ENCODE measurements at regions not wholly inside any gene's neighbourhood (a gene's known extent, or its start where the extent isn't known, plus 50 kb on each side); places are given as distances from the start of the nearest gene placed in this dataset.

DNA sequence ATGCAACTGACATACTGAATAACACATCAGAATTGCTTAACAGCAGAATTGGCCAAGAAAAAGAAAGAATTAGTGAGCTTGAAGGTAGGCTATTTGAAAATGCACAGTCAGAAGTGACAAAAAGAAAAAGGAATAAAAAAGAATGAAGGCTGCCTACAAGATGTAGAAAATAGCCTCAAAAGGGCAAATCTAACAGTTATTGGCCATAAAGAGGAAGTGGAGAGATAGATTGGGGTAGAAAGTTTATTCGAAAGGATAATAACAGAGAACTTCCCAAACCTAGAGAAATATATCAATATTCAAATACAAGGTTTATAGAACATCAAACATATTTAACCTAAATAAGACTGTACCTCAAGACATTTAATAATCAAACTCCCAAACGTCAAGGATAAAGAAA is 67.5 kb downstream of the ATP6V1G3 start:
- no peak for DNase-seq

DNA sequence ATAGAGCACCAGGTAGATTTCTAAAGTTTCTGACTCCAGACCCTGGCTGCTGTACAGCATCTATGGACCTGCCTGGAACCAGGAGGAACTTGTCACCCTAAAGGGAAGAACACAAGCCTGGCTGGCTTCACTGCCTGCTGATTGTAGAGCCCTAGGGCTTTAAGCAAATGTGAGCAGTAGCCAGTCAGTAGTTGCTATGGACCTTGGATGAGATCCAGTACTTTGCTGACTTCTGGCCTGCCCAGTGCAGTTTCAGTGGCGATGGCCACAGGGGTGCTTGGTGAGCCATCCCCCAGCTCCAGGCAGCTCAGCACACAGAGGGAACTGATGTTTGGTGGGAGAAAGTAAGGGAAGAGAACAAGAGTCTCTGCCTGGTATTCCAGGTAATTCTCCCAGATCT is 68.4 kb downstream of the ATP6V1G3 start:
- DNase-seq = no peak

DNA sequence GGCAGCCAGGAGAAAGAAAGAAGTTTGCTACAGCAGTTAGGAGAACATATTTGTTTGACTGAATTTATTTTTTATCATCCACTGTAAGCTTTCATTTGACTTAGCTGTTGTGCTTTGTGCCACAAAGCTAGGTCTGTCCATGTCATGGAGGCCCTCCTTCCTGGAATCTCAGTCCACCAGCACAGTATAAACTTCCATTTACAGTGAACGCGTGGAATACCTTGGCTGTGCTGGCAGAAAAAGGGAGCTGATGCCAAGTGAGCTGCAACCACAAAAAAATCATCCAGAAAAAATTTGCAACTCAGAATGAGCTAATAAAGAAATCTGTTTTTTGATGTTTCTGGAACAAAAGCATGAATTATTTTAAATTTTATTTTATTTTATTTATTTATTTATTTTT is 72.6 kb downstream of the ATP6V1G3 start:
- no peak for DNase-seq

DNA sequence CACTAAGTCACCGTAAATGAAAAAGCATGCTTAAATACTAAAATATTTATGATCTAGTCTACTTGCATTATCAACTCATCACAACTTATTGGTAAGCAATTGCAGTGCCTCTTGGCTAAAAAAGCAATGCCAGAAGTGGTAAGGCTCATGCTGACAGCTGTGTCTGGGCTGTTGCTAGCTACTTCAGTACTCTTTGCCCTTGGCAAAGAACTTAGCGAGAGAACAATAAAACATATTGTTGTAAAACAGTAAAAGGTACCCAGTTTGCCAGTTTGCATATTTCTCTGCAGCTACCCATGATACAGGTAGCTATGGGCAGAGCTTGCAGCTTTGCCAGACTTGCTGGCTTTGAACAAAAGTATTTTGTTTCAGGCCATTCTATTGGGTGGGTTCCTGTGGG is 73.1 kb downstream of the ATP6V1G3 start:
- DNase-seq = no peak

DNA sequence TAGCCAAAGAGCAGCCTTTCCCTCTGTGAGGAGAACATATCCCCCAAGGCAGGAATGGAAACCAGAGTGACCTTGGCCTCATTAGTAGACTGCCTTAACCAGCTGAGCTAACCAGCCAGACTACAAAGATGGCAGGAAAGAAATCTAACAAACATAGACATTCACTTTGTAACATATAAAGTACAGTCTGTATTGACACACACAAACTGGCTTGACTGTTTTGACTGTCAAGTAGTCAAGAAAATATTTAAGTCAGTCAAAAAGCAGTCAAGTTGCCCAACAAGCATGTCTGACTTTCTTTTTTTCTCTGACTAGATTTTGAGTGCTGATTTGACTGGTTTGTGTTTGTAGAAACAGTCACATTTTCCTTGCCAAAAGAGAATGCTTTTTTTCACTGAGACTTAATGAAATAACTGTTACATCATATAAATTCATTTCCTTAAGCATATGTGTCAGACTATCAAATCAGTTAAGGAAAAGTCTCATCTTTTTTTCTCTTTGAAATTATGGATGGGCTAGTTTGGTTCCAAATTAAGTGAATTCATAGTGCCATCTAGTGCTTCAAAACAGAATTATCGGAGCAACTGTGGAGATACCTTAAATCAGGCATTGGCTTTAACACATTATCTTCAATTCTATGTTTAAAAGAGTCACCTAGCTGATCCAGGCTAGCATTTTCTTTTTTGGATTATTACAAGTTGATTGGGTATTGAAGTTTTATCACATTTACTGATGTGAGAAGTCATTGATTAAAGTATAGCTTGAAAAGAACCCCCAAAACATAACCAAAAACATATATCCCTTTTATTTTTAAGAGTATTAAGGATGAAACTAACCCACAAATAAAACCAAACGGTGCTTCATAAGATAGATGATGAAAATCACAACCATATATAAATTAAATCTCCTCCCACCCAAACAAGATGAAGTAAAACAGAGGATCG is 75.0 kb downstream of the ATP6V1G3 start:
- DNase-seq = peak; percentile 40

DNA sequence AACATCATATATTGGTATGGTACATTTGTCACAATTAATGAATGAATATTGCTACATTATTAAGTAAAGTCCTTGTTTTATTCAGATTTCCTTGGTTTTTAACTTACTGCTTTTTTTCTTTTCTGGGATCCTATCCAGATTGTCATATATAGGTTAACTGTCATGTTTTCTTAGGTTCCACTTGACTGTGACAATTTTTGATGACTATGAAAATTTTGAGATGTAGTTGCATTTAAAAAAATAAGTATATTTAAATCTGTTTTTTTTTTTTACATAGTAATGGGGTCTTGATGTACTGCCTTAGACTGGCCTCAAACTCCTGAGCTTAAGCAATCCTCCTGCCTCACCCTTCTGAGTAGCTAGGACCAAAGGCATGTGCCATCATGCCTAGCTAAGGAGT is 76.8 kb downstream of the ATP6V1G3 start:
- no peak for DNase-seq

DNA sequence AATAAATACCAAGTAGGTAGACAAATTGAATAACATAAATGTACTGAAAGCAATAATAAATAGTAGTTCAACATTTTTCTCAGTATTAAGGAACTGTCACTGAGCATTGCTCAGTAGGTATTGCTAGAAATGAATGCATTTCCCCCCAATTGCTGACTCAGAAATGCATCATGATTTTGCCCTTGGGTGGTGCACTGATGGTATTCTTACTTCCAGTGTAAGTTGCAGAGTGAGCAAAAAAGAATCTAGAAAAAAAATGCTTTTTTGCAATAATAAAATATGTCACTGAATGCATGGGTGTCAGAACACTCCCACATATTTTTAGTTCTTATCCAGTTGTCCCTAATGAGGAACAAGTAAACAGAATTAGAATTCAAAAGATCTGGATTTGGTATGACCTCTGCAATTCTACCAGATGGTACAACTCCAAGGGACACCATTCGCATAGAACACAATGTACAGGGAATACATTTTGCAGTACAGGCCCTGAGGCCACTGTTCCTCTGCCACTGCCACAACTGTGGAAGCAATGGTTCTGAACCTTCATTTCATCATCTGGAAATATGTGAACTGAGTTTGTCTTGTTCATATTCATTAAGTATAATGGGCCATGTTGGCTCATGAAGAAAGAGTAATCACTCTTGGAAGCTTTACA is 78.0 kb downstream of the ATP6V1G3 start:
- DNase-seq = peak; percentile 41

DNA sequence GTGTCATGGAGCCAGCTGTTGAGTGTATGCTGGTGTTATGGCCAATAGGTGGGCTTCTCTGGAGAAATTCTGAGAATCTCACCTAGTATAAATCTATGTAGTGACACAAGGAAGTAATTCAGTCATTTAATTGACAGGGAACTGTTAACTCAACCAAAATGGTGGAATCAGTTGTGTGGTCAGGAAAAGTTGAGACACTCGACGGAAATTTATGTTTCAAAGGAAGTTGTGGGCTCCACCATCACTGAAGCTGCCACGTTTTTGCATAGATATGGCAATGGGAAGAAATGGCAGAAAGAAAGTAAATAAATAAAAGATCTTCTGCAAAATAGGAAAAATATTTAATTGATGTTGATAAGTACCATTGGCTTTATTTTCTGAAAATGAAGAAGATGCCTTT is 84.5 kb downstream of the ATP6V1G3 start:
- DNase-seq = no peak

DNA sequence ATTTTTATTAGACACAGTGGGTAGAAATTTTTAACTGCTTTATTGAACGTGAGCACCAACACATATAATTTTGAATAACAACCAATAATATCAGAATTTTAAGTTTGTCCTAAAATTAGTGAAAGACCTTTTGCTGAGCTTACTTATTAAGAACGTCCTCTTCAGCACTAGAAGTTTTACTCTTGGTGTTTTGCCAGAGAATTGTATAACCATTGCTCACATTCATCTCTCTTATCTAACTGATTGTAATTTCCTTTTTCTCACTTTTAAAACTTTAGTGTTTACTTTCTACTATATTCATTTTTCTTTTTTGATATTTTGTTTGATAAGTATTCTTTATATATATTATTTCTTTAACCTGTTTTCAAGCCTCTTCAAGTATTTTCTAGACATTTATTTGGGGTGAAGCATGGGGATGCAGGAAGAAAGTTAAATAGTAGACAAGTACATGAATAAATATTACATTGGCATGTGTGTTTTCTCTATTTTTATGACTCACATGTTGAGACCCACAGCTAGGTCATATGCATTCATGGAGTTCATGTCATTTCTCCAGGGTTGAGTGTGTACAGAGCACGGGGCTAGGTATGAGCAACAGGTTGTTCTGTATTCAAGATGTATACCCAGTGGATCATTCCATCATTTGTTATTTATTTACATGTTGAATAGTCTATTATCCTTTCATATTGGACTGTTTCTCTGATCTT is 90.6 kb downstream of the ATP6V1G3 start:
- DNase-seq = no peak

DNA sequence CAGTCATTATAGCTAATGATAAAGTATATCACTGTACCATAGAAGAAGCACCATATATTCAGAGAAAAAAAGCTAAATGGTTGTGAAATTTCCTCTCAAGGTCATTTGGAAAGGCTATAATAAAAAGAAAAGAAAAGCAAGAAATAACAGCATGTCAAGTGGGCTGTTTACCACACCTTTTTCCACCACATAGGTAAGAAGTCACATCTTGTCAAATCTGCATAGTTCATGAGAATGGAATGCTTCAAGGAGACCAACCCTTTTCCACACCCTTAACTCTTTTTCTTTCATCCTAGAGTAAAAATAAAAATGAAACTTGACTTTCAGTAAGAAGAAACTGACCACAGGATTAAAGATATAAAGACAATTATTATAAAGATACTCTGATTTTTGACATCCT is 91.2 kb downstream of the ATP6V1G3 start:
- DNase-seq = no peak

DNA sequence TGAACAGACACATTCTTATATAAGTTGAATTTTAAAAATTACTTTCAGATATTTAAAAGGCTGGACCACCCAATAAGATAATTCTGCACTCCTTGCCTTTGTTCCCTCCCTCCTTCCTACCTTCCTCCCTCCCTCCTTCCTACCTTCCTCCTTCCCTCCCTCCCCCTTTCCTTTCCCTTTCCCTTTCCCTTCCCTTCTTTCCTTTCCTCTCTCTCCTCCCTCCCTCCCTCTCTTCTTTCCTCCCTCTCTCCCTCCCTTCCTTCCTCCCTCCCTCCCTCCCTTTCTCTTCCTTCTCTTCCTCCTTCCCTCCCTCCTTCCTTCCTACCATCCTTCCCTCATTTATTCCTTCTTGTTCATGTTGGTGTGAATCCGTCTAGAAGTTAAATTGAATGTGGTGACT is 93.0 kb downstream of the ATP6V1G3 start:
- DNase-seq = no peak

DNA sequence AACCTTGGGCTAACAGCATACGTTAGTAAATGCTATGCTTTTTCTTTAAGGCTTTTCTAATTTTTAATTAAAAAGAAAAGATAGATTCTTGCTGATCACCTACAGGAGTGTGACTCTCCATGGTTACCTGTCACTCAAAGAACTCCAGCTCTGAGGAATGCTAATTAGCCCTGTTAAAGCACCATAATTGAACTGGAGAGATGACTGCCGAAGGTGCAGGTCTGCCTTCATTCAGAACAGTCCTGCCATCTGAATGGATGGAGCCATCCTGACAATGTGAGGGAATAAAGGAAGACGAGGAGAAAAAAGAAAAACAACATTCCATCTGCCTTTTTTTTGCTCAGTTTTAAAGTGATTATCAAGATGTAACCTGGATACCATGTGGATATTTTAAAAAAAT is 94.6 kb downstream of the ATP6V1G3 start:
- no peak for DNase-seq

DNA sequence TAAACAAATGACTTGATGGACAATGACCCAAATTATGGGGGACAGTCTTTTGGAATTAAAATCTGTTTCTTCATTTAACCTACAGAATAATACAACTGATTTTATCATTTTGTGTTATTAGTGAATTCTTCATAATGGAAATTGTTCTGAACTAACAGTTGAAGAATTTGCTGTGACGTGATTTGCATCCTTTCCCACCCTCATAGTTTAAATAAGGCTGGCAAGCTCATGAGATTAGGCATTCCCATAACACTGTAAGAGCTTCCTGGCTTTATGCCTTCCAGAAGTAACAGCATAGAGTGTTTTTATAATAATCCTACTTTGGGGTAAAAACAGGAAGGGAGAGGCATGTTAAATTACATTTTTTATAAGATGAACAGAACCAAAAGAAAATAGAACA is 95.7 kb downstream of the ATP6V1G3 start:
- no peak for DNase-seq

DNA sequence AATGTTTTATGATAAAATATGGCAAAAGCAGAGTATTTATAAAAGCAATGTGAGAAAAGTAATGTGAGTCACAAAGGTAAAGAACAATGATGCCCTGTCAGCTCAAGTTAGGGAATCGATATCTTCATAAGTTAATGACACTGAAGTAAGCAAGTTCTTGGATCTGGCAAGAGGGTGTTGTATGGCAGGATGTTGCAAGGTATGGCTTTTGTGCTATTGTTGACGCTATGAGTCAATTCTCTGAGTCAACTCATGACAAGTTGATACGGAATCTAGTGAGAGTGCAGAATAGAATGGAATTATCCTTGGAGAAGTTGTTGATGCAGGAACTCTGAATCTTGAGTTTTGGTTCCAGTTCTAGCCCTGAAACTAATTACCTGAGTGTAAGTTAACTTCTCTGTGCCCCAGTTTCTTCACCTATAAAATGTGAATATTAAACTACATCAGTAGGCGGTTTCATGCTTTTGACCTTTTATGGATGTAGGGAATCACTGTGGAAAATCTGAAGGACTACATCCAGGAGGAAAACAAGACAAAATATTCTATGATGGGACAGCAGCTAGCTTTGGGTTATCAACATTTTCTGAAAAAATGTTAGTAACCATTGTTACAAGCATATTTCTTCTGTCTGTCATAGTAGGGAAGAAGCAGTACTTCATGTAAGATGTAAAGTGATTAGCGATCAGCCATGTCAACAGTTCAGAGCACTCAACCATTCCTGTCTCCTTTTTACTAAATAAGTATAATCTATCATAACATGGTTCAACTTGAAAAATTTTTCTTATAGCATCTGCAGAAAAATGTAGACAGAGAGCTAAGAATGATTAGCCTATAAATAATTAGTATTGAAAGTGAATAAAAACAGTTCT is 96.9 kb downstream of the ATP6V1G3 start:
- DNase-seq = peak; percentile 52

DNA sequence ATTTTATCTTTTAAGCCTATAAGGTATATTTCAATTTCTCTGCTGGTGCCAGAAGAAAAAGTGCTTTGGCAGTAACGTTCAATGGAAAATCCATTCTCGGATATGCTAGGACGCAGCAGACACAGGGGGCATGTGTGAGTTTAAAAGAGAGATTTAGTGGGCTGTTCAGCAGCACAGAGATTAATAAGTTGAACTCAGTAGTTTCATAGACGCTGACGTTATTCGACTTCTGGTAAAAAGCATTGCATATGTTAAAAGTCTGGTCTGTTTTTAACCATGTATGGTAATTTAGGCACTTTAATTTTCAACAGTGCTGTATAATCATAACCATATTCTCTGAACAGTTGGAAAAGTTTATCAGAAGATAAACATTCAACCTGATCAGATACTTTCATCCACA is 99.6 kb downstream of the ATP6V1G3 start:
- DNase-seq = no peak

DNA sequence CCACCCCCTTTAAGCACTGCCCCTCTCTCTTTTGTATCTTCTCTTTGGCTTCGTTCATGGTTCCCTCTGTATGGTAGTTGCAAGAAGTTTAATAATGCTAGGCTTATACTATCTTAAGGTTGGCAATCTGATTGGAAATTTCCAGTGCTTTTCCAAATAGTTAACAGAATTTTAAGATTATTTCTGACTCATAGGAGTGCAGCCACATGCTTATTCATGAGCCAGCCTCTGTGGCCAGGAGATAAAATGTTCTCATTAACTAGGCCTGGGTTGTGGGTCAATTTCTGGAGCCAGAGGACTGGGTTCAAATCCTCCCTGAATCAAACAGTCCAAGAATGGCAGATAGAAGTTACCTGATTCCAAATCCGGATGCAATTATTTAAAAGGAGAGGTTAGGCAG is 103.1 kb downstream of the ATP6V1G3 start:
- DNase-seq = no peak

DNA sequence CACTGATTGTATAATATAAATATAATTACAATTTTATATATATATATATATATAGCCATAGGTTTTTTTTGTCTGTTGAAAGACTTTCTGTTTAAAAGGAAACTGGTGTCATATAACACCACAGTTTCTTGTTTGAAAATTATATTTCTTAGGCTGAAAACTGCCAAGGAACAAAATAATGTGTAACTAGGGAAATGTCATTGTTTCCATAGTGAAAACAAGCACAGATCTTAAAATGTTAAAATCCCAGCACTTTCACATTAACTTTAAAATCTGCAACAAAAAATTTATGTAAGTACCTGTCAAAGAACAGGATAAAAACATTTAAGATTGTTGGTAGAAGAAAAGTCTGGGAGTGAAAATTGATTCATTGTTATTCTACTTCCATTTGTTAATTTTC is 104.2 kb downstream of the ATP6V1G3 start:
- no peak for DNase-seq

DNA sequence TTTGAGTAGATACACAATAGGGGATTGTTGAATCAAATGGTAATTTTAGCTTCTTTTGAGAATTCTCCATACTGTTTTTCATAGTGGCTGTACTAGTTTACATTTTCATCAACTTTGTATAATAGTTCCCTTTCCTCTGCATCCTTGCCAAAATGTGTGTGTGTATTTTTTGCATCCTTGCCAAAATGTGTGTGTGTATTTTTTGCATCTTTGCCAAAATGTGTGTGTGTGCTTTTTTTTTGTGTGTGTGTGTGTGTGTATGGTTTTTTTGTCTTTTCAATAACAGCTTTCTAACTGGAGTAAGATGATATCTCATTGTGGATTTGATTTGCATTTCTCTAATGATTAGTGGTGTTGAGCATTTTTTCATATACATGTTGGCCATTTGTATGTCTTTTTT is 105.4 kb downstream of the ATP6V1G3 start:
- no peak for DNase-seq

DNA sequence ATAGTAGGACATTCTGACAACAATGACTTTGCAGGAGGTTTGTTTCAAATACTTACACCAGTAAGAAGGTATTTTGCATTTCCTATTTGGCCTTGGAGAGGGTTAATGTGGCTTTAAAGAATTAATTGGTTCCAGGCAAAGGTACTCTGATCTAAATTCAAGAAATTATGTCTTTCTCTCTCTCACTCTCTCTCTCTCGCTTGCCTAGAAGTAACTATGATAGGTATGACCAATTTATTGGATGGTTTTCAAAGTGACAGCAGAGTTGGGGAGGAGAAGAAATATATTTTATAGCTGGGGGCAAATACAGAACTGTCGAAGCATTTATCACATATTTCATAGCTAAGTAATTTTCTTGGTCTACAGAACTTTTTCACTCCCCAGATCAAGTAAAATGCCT is 116.0 kb downstream of the ATP6V1G3 start:
- DNase-seq = no peak

DNA sequence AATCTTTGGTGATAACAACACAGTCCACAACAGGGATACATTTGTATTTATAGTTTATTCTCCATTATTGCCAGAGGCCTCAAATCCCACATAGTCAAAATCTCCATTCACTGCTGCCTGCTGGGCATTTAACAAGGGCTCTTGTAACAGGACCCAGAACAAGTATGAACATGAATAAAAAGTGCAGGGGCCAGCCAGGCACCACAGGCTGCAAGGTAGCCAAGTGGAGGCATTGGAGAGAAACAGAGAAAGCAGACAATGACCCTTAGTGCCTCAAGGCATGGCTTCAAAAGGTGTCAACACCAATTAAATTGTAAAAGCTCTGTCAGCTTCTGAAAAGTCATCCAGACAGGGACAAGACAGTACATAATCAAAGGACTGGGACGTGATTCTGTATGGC is 116.8 kb downstream of the ATP6V1G3 start:
- no peak for DNase-seq

DNA sequence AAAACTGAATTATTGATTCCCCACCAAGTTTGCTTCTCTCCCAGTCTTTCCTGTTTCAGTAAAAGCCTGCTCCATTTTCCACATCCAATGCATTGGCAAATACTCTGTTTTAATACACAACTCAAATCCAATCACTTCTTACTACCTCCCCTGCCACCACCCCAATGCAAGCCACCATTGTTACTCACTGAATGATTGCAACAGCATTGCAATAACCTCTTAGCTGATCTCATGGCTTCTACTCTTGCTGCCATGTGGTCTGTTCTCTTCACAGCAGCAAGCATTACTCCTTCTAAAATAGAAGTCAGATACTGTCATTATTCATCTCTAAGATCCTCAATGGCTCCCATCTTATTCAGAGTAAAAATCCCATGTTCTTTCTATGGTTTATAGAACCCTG is 123.4 kb downstream of the ATP6V1G3 start:
- no peak for DNase-seq

DNA sequence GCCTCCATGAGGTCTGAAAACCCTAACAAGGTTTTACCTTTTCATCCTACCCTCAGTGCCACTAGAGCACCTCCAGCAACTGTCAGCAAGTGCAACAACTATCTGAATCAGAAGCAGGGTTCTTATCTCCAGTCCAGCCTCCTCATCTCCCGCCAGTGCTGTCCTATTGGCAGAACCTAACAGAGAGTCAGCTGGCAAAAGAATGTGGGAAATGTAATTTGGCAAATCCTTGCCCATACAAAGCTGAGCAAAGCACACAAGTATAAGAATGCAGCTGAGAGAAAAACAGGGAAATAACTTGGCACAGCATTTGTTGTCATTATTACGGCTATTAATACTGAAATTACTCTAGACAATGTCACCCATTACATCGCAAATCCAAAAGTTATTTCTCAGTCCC is 124.2 kb downstream of the ATP6V1G3 start:
- no peak for DNase-seq

DNA sequence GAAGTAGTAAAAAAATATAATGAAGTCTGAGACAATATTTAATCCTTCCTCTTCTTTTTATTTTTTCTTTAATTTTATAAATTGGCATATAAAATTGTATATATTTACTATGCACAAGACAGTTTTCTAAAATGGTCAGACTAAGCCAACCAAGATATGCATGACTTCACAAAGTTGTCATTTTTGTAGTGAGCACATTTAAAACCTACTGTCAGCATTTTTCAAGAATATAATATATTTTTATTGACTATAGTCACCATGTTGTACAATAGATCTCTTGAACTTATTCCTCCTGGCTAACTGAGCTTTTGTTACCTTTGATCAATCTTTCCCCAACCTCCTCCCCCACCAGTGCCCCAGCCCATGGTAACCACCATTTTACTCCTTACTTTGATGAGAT is 129.2 kb downstream of the ATP6V1G3 start:
- no peak for DNase-seq
